ENCODE measurements at regions not wholly inside any gene's neighbourhood (a gene's known extent, or its start where the extent isn't known, plus 50 kb on each side); places are given as distances from the start of the nearest gene placed in this dataset.

GRCh38 chr6:167668019-167668753 is 158.5 kb upstream of the AFDN start (continued):
- no peak for TF ChIP-seq ZNF280D (tag by site-specific recombination; IDR thresholded peaks at IDR 0.05)
- no peak for TF ChIP-seq MEIS1 (CRISPR knock-in tag; IDR thresholded peaks at IDR 0.05; ENCODE audit: borderline replicate concordance)

- no peak overlapping the region for H3K27ac ChIP-seq (ENCODE audit: extremely low read depth, low read depth, low read length)
- H3K4me1 ChIP-seq (ENCODE audit: control insufficient read depth, insufficient read depth, low read length): no peaks in the 10 kb centered on the region
- TF ChIP-seq ZNF701 (tag by site-specific recombination; IDR thresholded peaks at IDR 0.05): no peak
- H3K4me3 ChIP-seq (ENCODE audit: low read depth, low read length): no peak overlapping the region
- H3K36me3 ChIP-seq (ENCODE audit: control insufficient read depth in 2 of 2, insufficient read depth in 1 of 2, low read length in 2 of 2): no peaks in the 10 kb centered on the region
- POLR2A ChIA-PET: no interaction called here
- CTCF ChIA-PET: no interaction called here
- H3K9me3 ChIP-seq (ENCODE audit: control insufficient read depth, insufficient read depth, low read depth, low read length): no peaks in the 10 kb centered on the region
Measured at GRCh38 chr6:167668754-167669552, 157.8 kb upstream of the AFDN start.

DNA sequence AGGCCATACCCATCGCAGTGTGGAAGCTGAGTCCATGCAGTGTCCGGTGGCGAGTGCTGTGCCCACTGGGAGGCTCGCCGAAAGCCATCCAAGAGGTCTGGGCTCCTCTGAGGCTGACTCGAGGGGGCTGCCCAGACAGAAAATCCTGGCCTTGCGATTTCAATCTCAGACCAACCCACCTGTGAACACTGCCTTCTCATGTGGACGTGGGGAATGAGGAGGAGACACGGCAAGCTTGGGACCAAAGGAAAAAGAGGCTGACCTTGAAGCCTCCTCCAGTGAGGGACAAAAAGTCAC is 157.2 kb upstream of the AFDN start:
- ChIA-PET CTCF (no interaction called here), POLR2A (no interaction called here)
- no peaks in the 10 kb centered on the region for H3K36me3 ChIP-seq (ENCODE audit: control insufficient read depth in 2 of 2, insufficient read depth in 1 of 2, low read length in 2 of 2)
- H3K4me3 ChIP-seq (ENCODE audit: low read depth, low read length): no peak overlapping the region
- H3K9me3 ChIP-seq (ENCODE audit: control insufficient read depth, insufficient read depth, low read depth, low read length): no peaks in the 10 kb centered on the region
- TF ChIP-seq ZNF596 (tag by site-specific recombination; IDR thresholded peaks at IDR 0.05) (no peak), ZNF18 (tag by site-specific recombination; IDR thresholded peaks at IDR 0.05) (no peak), ZNF48 (tag by site-specific recombination; IDR thresholded peaks at IDR 0.05) (no peak)
- no peaks in the 10 kb centered on the region for H3K4me1 ChIP-seq (ENCODE audit: control insufficient read depth, insufficient read depth, low read length)
- no peak overlapping the region for H3K27ac ChIP-seq (ENCODE audit: extremely low read depth, low read depth, low read length)

GRCh38 chr6:167669870-167670802 is 156.6 kb upstream of the AFDN start:
- POLR2A ChIA-PET: no interaction called here
- Histone ChIP-seq H3K27ac (ENCODE audit: extremely low read depth, low read depth, low read length) (no peak overlapping the region), H3K9me3 (ENCODE audit: control insufficient read depth, insufficient read depth, low read depth, low read length) (no peaks in the 10 kb centered on the region), H3K36me3 (ENCODE audit: control insufficient read depth in 2 of 2, insufficient read depth in 1 of 2, low read length in 2 of 2) (no peaks in the 10 kb centered on the region), H3K4me3 (ENCODE audit: low read depth, low read length) (no peak overlapping the region), H3K4me1 (ENCODE audit: control insufficient read depth, insufficient read depth, low read length) (no peaks in the 10 kb centered on the region)
- no peak for TF ChIP-seq ZNF132 (tag by site-specific recombination; IDR thresholded peaks at IDR 0.05; ENCODE audit: borderline replicate concordance)
- no peak for TF ChIP-seq ZNF398 (tag by site-specific recombination; IDR thresholded peaks at IDR 0.05)
- CTCF ChIA-PET: no interaction called here
